ENCODE measurements at regions not wholly inside any gene's neighbourhood (a gene's known extent, or its start where the extent isn't known, plus 50 kb on each side); places are given as distances from the start of the nearest gene placed in this dataset.

GRCh38 chr15:37218351-37218916 is 118.1 kb upstream of the MEIS2 start:
- Histone ChIP-seq H2AFZ (ENCODE audit: low read length) (no peak overlapping the region), H3K27ac (ENCODE audit: insufficient read length, low read depth, low read length) (no peak overlapping the region), H3K79me2 (ENCODE audit: insufficient read depth, low read length) (no peaks in the 10 kb centered on the region), H3K9me3 (ENCODE audit: control insufficient read depth, low read depth, low read length) (no peaks in the 10 kb centered on the region), H4K8ac (replicated peaks; ENCODE audit: insufficient read length, low read depth, low read length) (no peak overlapping the region), H3K9ac (ENCODE audit: extremely low read depth, insufficient read length, low read length) (no peak overlapping the region), H3K18ac (ENCODE audit: insufficient read length, low read depth, low read length) (no peak overlapping the region), H2BK120ac (ENCODE audit: low read depth, low read length, poor library complexity, severe bottlenecking) (no peak overlapping the region), H3K27me3 (ENCODE audit: insufficient read depth, low read length) (no peaks in the 10 kb centered on the region), H2BK20ac (ENCODE audit: low read depth, low read length, poor library complexity, severe bottlenecking) (no peak overlapping the region), H2AK5ac (ENCODE audit: insufficient read length, low read length) (no peak overlapping the region), H2BK15ac (ENCODE audit: low read depth, low read length) (no peak overlapping the region), H4K91ac (ENCODE audit: insufficient read length, low read depth, low read length) (no peak overlapping the region), H3K23ac (ENCODE audit: insufficient read length, low read depth, low read length) (no peak overlapping the region), H2BK12ac (ENCODE audit: insufficient read length, low read depth, low read length) (no peak overlapping the region), H3K4me2 (ENCODE audit: insufficient read depth, insufficient read length, low read length) (no peak overlapping the region), H4K20me1 (ENCODE audit: control insufficient read depth, insufficient read depth, insufficient read length) (no peaks in the 10 kb centered on the region), H3K4ac (ENCODE audit: low read depth, low read length) (no peak overlapping the region), H3K4me1 (ENCODE audit: insufficient read depth, low read length) (no peaks in the 10 kb centered on the region), H3T11ph (ENCODE audit: low read length) (no peak overlapping the region), H2BK5ac (ENCODE audit: insufficient read length, low read length) (no peak overlapping the region), H3K23me2 (ENCODE audit: insufficient read length, low read depth, low read length, poor library complexity, severe bottlenecking) (no peaks in the 10 kb centered on the region), H3K79me1 (ENCODE audit: insufficient read depth, low read depth, low read length, poor library complexity, severe bottlenecking) (no peaks in the 10 kb centered on the region), H3K14ac (ENCODE audit: insufficient read depth, low read length) (no peak overlapping the region), H3K56ac (ENCODE audit: insufficient read length, low read depth, low read length) (no peak overlapping the region), H4K5ac (ENCODE audit: insufficient read length, low read depth, low read length) (no peak overlapping the region)
- peaks cover 3% of the 10 kb centered on the region; the same call in 1 of the 2 replicates for H3K27me3 Mint-ChIP-seq (ENCODE audit: low read depth)
- H3K4me3 Mint-ChIP-seq: no peak overlapping the region
- DNase-seq: no peak
- no peak for TF ChIP-seq CTCF (conservative IDR thresholded peaks at IDR 0.05)
- no peaks in the 10 kb centered on the region for H3K36me3 Mint-ChIP-seq (ENCODE audit: insufficient read depth in 1 of 3, low read depth in 3 of 3)
- peaks cover 4 to 10% of the 10 kb centered on the region in 2 experiments; a peak in 4 of 5 replicates for H3K9me3 Mint-ChIP-seq
- H3K4me1 Mint-ChIP-seq: no peaks in the 10 kb centered on the region
- no peak overlapping the region for H3K27ac Mint-ChIP-seq
- no CpG with 5 or more reads among the region's 4 CpGs for WGBS (ENCODE audit: extremely low coverage, insufficient read length, low lambda C conversion rate)
